ENCODE measurements at regions not wholly inside any gene's neighbourhood (a gene's known extent, or its start where the extent isn't known, plus 50 kb on each side); places are given as distances from the start of the nearest gene placed in this dataset.

DNA sequence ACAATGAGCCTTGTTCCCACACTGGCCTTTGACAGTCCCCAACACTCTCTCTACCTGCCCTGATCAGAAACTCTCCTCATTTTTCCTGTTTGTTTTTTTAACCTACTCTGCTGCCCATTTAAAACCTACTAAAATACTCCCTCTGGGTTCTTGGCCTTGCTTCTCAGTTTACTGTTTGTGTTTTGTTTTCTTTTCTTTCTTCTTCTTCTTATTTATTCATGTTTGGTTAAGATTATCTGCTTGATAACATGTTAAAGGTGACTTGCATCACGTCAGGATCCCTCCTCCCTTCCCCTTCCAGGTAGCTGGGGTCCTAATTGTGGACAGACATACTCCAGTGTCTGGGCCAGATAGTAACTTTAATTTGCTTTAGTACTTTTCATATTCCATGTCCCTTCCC lies 95.0 kb upstream of the KCNA4 start:
- no peak for TF ChIP-seq POLR2A (IDR thresholded peaks at IDR 0.05)
- TF ChIP-seq, protein P1, sequence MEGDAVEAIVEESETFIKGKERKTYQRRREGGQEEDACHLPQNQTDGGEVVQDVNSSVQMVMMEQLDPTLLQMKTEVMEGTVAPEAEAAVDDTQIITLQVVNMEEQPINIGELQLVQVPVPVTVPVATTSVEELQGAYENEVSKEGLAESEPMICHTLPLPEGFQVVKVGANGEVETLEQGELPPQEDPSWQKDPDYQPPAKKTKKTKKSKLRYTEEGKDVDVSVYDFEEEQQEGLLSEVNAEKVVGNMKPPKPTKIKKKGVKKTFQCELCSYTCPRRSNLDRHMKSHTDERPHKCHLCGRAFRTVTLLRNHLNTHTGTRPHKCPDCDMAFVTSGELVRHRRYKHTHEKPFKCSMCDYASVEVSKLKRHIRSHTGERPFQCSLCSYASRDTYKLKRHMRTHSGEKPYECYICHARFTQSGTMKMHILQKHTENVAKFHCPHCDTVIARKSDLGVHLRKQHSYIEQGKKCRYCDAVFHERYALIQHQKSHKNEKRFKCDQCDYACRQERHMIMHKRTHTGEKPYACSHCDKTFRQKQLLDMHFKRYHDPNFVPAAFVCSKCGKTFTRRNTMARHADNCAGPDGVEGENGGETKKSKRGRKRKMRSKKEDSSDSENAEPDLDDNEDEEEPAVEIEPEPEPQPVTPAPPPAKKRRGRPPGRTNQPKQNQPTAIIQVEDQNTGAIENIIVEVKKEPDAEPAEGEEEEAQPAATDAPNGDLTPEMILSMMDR (IDR thresholded peaks at IDR 0.05), result no peak
- TF ChIP-seq EP300 (IDR thresholded peaks at IDR 0.05), result no peak
